Activated CD4-positive, alpha-beta T cell treated with anti-CD3 and anti-CD28 coated beads, Interleukin-2, amount 10 ng/mL, durations not matched to agents 7 days and 5 days (primary cell): ENCODE measurements at regions not wholly inside any gene's neighbourhood (a gene's known extent, or its start where the extent isn't known, plus 50 kb on each side); places are given as distances from the start of the nearest gene placed in this dataset.

Experiments
- CTCF ChIA-PET: fragments of 350-600 bp; sonication (Branson Sonifier 250); formaldehyde crosslinking; loops from one replicate; lab custom pipeline; 2021; ENCODE audit warnings: antibody characterized with exemption; lab: Charles Lee
- POLR2A ChIA-PET: fragments of 350-600 bp; sonication (Branson Sonifier 250); formaldehyde crosslinking; loops from one replicate; lab custom pipeline; 2021; ENCODE audit warnings: antibody characterized with exemption; lab: Charles Lee
- DNase-seq: peaks from one replicate; pipeline ENCODE4 v3.0.0-alpha.2; 2020
- H3K27ac Mint-ChIP-seq: one replicate; pipeline ENCODE4 v1.8.0; 2021; ENCODE audit warnings: mild to moderate bottlenecking, moderate library complexity, mixed read lengths
- H3K27me3 Mint-ChIP-seq: one replicate; pipeline ENCODE4 v1.8.0; 2021; ENCODE audit warnings: mixed read lengths
- H3K36me3 Mint-ChIP-seq: one replicate; pipeline ENCODE4 v1.8.0; 2021; ENCODE audit warnings: low read depth, mixed read lengths
- H3K4me1 Mint-ChIP-seq: one replicate; pipeline ENCODE4 v1.8.0; 2021; ENCODE audit warnings: mixed read lengths
- H3K4me3 Mint-ChIP-seq: one replicate; pipeline ENCODE4 v1.8.0; 2021; ENCODE audit warnings: mild to moderate bottlenecking, moderate library complexity, mixed read lengths
- H3K9me3 Mint-ChIP-seq: one replicate; pipeline ENCODE4 v1.8.0; 2021; ENCODE audit warnings: mixed read lengths

DNA sequence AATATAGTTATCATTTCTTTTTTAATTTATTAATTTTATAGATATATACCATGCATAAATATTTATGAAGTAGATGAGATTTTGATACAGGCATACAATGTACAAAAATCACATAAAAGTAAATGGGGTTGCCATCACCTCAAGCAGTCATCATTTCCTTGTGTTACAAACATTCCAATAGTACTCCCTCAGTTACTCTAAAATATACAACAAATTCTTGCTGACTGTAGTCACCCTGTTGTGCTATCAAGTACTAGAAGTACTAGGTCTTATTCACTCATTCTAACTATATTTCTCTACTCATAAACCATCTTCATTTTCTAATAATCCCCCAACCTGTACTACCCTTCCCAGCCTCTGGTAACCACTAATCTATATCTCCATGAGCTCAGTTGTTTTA lies 432.6 kb upstream of the SYT1 start:
- H3K4me3 Mint-ChIP-seq, result no peak overlapping the region
- DNase-seq, result no peak
- no peaks in the 10 kb centered on the region for H3K9me3 Mint-ChIP-seq
- ChIA-PET POLR2A (no interaction called here), CTCF (no interaction called here)
- no peaks in the 10 kb centered on the region for H3K4me1 Mint-ChIP-seq
- H3K36me3 Mint-ChIP-seq, result no peaks in the 10 kb centered on the region
- H3K27me3 Mint-ChIP-seq, result no peaks in the 10 kb centered on the region
- no peak overlapping the region for H3K27ac Mint-ChIP-seq

DNA sequence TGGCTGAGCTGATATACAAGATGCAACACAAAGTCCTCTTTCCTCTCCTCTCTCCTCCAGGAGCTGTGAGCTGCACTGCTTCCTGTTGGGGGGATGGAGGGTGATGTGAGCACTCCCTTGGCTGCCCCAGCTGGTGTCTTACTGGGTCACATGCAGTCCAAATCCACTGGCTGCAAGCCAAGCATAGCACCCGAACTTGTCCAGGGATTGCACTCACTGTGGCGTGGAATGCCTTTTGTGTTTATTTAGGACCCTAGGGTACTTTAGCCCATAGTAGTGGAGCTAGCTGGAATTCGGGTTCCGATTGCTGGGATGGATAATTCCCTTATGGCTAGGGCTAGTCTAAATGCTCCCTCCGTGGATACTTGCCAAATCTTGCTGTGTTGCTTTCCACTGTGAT lies 424.9 kb upstream of the SYT1 start:
- DNase-seq, result no peak
- Mint-ChIP-seq H3K36me3 (no peaks in the 10 kb centered on the region), H3K27me3 (no peaks in the 10 kb centered on the region), H3K9me3 (peaks cover 4% of the 10 kb centered on the region), H3K4me1 (no peaks in the 10 kb centered on the region), H3K27ac (no peak overlapping the region), H3K4me3 (no peak overlapping the region)
- ChIA-PET CTCF (no interaction called here), POLR2A (no interaction called here)

DNA sequence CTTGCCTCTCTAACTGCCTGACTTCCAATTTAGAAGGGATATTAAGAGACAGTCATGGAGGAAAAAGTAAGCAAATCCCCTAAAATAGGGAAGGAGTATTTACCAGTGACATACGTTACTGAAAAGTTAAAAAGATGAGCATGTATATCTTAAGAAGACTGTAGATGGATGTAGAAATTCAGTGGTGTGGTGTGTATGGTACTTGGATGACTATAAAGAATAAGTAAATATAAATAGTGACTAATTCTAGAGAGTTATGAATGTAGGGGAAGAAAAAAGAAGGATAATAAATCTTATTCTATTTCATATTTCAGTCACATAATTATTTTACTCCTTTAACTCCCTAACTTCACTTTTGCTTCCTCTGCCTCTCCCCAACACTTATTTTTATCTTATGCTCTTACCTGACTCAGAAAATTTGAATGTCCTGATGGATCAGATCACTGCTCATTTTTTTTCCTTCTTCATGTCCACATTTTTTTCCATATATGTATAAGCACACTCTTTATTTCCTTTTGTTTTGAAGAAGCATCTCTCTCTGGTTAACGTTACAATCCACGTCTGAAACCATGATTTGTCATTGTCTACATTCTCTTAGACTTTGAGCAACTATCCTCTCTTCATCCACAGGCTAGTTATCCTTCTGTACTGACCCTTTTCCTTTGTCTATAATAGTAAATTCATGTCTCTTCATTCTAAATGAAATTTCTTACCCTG lies 422.7 kb upstream of the SYT1 start:
- Mint-ChIP-seq H3K4me3 (no peak overlapping the region), H3K36me3 (no peaks in the 10 kb centered on the region), H3K27ac (no peak overlapping the region), H3K4me1 (no peaks in the 10 kb centered on the region), H3K9me3 (peaks cover 7% of the 10 kb centered on the region), H3K27me3 (no peaks in the 10 kb centered on the region)
- DNase-seq, result no peak
- ChIA-PET POLR2A (no interaction called here), CTCF (no interaction called here)

DNA sequence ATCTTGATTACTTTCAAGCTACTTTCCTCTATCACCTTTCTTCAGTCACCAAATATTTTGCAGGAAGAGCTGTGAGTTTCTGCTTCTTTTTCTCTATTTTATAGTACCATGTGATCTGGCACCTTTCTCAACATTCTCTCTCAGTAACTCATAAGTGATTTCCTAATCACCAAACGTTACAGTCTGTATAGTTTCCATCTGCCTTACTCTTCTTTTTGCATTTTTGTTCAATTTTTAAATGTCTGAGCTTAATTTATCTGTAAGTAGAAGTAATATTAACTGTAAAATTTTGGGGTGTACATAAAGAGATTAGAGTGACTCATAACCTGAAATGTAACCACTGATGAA lies 422.1 kb upstream of the SYT1 start:
- CTCF ChIA-PET, result no interaction called here
- no peak for DNase-seq
- H3K9me3 Mint-ChIP-seq, result peaks cover 7% of the 10 kb centered on the region

DNA sequence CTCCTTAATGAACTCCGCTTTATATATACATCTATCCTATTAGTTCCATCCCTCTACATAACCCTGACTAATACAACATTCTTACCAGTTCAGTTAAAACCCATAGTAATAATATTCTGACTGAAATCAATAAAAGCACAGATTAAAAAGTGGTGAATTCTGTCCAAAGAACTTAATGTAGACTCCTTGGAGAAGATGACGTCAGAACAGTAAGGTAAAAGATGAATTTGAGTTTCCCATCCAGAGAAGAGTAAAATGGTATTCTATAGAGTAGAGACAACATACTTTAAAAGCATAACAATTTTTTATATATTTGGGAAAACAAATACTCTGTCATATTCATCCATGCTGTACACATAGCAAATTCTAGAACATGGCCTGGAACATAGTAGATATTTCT lies 418.0 kb upstream of the SYT1 start:
- no peaks in the 10 kb centered on the region for H3K27me3 Mint-ChIP-seq
- H3K27ac Mint-ChIP-seq, result no peak overlapping the region
- CTCF ChIA-PET, result no interaction called here
- no peak for DNase-seq
- peaks cover 3% of the 10 kb centered on the region for H3K9me3 Mint-ChIP-seq
- no peak overlapping the region for H3K4me3 Mint-ChIP-seq
- POLR2A ChIA-PET, result no interaction called here
- no peaks in the 10 kb centered on the region for H3K36me3 Mint-ChIP-seq
- no peaks in the 10 kb centered on the region for H3K4me1 Mint-ChIP-seq

More for the DNA sequence above, 422.1 kb upstream of the SYT1 start:
- no peak overlapping the region for H3K27ac Mint-ChIP-seq
- no peaks in the 10 kb centered on the region for H3K36me3 Mint-ChIP-seq
- no peaks in the 10 kb centered on the region for H3K4me1 Mint-ChIP-seq
- POLR2A ChIA-PET, result no interaction called here
- H3K27me3 Mint-ChIP-seq, result no peaks in the 10 kb centered on the region
- no peak overlapping the region for H3K4me3 Mint-ChIP-seq

DNA sequence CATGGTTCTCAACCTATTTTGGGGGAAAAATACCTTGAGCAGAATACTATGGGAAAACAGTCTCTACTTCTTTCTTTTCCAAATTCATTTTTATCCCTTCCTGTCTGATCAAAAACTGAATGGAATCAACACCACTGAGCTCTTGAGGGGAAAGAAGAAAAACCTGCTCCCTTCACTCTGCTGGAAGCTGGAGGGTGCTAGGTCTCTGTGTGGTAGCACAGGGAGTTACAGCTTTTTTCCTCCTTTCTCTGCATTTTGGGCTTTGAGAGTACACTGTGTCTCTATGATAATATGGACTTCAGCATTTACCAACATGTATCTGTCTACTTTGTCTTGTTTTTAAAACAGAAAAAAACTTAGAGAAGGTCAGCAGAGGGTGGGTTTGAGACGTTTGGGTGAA lies 417.2 kb upstream of the SYT1 start:
- H3K27ac Mint-ChIP-seq, result no peak overlapping the region
- no peak overlapping the region for H3K4me3 Mint-ChIP-seq
- POLR2A ChIA-PET, result no interaction called here
- DNase-seq, result no peak
- no peaks in the 10 kb centered on the region for H3K36me3 Mint-ChIP-seq
- H3K4me1 Mint-ChIP-seq, result no peaks in the 10 kb centered on the region
- peaks cover 3% of the 10 kb centered on the region for H3K9me3 Mint-ChIP-seq
- CTCF ChIA-PET, result no interaction called here
- no peaks in the 10 kb centered on the region for H3K27me3 Mint-ChIP-seq

DNA sequence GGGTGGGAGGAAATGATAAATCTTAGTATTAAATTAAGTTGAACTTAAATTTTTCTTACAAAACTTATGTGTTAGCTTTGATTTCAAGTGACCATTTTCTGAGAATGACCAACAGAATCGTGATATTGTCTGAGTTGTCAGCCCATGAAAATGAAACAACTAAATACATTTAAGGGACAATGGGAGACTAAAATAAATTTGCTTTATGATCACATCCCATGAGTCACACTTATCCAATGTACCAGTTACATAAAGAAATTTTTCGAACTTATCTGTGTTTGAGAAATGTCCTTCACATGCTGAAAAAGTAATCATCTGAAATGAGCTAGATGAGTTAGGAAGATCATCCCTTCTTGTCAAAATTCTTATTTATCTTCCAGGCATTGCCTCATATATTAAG lies 415.9 kb upstream of the SYT1 start:
- Mint-ChIP-seq H3K9me3 (peaks cover 3% of the 10 kb centered on the region), H3K27ac (no peak overlapping the region), H3K4me3 (no peak overlapping the region), H3K4me1 (no peaks in the 10 kb centered on the region), H3K36me3 (no peaks in the 10 kb centered on the region), H3K27me3 (no peaks in the 10 kb centered on the region)
- ChIA-PET POLR2A (no interaction called here), CTCF (no interaction called here)
- no peak for DNase-seq

DNA sequence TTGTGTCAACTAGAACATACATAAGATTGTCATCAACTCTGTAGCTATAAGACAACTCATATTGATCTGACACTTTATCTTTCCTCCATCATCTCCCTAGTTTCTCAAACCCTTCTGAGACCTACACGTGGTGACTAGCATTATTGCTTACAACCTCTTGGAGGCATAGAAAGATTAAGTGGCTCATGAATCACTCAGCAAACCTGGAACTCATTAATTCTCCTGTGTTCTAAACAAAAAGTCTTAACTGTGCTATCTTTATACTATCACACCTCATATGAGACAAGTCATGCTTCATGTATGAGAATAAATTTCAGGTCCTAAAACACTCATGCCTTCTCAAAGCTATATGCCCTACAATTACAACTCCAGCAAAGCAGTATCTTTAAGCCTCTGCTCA lies 408.6 kb upstream of the SYT1 start:
- POLR2A ChIA-PET, result no interaction called here
- CTCF ChIA-PET, result no interaction called here
- no peak for DNase-seq
- H3K4me1 Mint-ChIP-seq, result no peaks in the 10 kb centered on the region
- no peak overlapping the region for H3K27ac Mint-ChIP-seq
- no peak overlapping the region for H3K4me3 Mint-ChIP-seq
- H3K9me3 Mint-ChIP-seq, result peaks cover 10% of the 10 kb centered on the region
- no peaks in the 10 kb centered on the region for H3K27me3 Mint-ChIP-seq
- no peaks in the 10 kb centered on the region for H3K36me3 Mint-ChIP-seq

DNA sequence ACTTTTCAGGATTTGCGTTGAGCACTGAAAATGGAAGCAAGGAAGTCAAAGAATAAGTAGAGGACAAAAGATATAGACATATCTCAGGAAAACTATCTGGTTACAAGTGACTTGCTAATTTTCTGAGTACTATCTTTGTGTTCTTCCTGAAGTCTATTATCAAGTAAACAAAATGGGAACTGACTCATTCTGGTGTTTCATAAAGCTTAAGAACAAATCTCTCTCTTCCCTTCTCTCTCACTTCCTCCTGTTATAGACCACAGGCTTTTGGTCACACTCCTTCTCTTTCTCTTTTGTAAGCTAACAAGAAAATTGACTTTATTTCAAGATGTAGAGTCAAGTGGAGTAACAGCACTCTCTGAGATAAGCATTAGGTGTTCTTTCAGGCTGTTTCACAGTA lies 406.6 kb upstream of the SYT1 start:
- DNase-seq, result no peak
- ChIA-PET POLR2A (no interaction called here), CTCF (no interaction called here)
- Mint-ChIP-seq H3K9me3 (peaks cover 10% of the 10 kb centered on the region), H3K27me3 (no peaks in the 10 kb centered on the region), H3K27ac (no peak overlapping the region), H3K4me3 (no peak overlapping the region), H3K36me3 (no peaks in the 10 kb centered on the region), H3K4me1 (no peaks in the 10 kb centered on the region)

DNA sequence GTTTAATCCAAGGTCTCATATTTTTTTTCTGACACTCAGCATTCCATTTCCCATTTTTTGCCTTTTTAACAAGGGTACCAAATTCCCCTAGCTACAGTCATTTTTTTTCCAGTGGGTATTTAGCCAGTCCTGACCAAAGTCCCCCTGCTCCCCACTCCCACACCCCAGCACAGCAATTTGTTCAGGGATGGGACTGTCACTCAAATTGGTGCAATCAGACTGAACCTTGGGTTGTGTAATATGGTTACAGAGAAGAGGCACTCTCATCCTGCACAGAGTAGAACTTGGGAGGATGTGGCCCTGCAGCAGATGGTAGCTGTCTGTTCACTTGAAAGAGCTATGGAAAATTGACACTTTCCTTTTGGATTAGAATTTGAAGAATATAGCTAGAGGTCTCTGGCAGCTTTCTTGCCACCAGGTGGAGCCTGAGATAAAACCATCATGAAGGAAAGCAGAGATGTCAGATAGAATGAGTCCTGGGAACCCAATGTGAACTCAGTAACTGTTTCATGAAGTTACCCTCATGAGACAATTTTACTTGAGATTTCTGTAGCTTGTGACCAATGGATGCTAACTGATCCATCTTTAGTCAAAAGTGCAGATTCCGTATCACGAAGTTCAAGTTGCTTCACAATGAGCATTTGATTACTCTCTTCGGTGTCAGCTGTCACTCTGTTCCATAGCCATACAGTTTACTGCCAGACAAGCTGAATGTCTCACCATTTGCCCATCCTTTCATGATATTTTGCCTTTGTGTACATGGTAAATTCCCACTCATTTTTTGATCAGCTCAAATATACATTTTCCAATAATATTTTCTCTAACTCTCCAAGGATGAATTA lies 394.0 kb upstream of the SYT1 start:
- no peak overlapping the region for H3K27ac Mint-ChIP-seq
- no peaks in the 10 kb centered on the region for H3K36me3 Mint-ChIP-seq
- ChIA-PET POLR2A (no interaction called here), CTCF (no interaction called here)
- no peaks in the 10 kb centered on the region for H3K4me1 Mint-ChIP-seq
- H3K9me3 Mint-ChIP-seq, result no peaks in the 10 kb centered on the region
- H3K27me3 Mint-ChIP-seq, result no peaks in the 10 kb centered on the region
- no peak for DNase-seq
- H3K4me3 Mint-ChIP-seq, result no peak overlapping the region

DNA sequence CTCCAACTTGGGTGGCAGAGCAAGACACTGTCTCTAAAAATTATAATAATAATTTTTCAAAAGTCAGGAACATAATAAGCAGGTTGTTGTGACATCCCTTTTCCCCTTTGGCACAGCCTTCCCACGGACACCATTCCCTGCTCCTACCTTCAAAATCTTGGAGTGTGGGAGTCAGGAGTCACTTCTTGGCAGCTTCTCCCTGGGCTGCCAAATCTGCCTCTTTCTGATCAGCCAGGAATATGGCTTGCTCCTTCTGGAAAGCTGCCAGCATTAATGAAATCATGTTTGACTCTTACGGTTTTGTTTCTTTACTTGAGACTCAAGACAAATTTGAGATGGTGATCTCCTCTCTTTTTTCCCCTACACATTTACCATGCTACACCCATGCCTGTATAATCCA lies 391.4 kb upstream of the SYT1 start:
- no peak for DNase-seq
- H3K4me1 Mint-ChIP-seq, result no peaks in the 10 kb centered on the region
- ChIA-PET POLR2A (no interaction called here), CTCF (no interaction called here)
- no peak overlapping the region for H3K27ac Mint-ChIP-seq
- H3K36me3 Mint-ChIP-seq, result no peaks in the 10 kb centered on the region
- H3K9me3 Mint-ChIP-seq, result no peaks in the 10 kb centered on the region
- H3K4me3 Mint-ChIP-seq, result no peak overlapping the region
- no peaks in the 10 kb centered on the region for H3K27me3 Mint-ChIP-seq

DNA sequence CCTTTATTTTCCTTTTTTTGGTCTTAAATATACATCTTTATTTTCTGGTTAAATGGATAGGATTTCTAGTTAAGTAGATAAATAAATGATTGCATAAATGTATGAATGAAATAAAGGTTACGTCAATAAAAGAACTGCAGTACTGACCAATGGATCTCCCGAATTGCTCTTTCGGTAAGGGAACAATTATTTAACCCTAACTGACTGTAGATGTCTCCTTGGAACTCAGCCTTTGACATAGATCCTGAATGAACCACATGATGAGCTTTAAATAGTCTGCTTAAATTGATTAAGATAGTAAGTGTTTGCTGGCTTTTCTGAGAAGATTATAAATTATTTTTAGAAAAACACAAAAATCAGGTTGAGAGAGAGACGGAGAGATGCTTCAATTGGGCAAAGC lies 391.0 kb upstream of the SYT1 start:
- DNase-seq, result no peak
- H3K9me3 Mint-ChIP-seq, result no peaks in the 10 kb centered on the region
- H3K4me3 Mint-ChIP-seq, result no peak overlapping the region
- no peak overlapping the region for H3K27ac Mint-ChIP-seq
- H3K36me3 Mint-ChIP-seq, result no peaks in the 10 kb centered on the region
- ChIA-PET CTCF (no interaction called here), POLR2A (no interaction called here)
- no peaks in the 10 kb centered on the region for H3K27me3 Mint-ChIP-seq
- no peaks in the 10 kb centered on the region for H3K4me1 Mint-ChIP-seq

DNA sequence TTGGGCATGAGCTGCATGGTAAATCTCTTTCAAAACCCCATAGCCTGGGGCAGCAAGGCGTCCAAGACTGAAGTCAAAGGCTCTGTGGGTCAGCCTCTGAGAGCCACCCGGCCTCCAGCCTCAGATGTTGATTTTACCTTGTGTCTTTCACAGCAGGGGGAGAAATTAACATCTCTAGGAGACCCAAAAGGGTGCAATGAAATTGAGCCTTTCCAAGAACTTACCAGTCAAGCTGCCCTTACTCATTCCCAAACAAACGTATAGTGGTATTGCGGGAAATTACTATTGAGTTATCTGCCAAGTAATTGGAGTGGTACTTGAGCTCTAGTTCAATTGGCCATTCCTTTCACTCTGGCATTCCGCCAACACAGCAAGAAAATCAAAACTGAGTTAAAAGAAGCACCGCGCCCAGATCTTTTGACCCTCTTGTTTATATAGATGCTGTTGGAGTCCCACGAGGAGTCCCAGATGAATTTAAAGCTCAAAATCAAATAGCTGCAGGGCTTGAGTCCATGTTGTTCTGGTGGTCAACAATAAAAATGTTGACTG lies 380.7 kb upstream of the SYT1 start:
- POLR2A ChIA-PET, result no interaction called here
- Mint-ChIP-seq H3K4me3 (no peak overlapping the region), H3K36me3 (no peaks in the 10 kb centered on the region), H3K27ac (no peak overlapping the region), H3K9me3 (peaks cover 9% of the 10 kb centered on the region), H3K4me1 (no peaks in the 10 kb centered on the region), H3K27me3 (no peaks in the 10 kb centered on the region)
- DNase-seq, result no peak
- CTCF ChIA-PET, result no interaction called here
